HG02763 (cell line): ENCODE measurements at regions not wholly inside any gene's neighbourhood (a gene's known extent, or its start where the extent isn't known, plus 50 kb on each side); places are given as distances from the start of the nearest gene placed in this dataset.

Source experiments
- ATAC-seq: cut with Tn5 transposase; IDR thresholded peaks from one replicate; pipeline ENCODE4 v1.9.1; 2021; ENCODE audit warnings: mild to moderate bottlenecking, moderate library complexity; ENCODE audit not compliant: unreplicated experiment

DNA sequence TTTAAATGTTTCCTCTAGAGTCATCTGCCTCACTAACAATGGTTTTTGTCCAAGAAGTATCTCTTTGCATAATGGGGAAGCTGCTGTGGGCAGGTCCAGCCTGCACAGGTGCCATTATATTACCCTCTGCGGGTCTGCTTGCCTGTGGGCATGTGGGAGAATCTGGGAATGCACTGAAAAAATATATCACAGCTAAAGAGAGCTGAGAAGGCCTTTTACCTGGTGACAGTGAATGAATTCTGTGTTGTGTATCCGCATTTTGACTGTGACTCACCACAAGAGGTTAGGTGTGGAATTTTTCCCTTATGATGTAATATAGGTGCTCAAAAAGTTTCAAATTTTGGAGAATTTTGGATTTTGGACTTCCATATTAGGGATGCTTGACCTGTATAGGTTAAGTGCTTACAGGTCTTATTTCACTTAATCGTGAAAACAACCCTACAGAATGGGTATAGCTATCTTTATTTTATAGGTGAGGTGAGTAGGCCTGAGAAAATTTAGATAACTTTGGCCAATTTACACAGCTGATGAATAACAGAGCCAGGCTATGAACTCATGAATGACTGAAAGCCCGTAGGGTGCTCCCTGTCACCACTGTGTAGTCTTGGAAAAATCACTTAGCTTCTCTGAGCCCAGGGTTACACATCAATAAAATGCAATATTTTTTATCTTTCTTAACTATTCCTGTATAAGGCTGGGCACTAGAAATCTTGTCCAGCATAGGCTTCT is 198.0 kb upstream of the EPHA5 start:
- no peak for ATAC-seq

DNA sequence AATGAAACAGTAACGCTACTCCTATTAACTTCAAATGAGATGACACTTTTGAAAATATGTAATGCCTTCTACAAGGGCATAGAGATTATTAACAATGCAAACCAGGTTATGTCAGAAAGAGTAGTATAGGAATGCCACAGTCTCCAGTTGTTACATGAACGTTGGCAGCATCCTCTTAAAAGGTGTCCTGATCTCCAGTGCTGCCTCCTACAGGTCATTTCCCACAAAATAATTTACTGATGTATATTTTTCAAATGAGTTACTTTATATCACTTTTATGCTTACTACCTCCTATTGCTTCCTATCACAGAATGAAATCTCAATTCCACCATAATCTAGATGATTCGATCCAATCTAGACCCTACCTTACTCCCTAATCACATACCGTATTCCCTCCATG is 195.2 kb upstream of the EPHA5 start:
- ATAC-seq, result no peak

DNA sequence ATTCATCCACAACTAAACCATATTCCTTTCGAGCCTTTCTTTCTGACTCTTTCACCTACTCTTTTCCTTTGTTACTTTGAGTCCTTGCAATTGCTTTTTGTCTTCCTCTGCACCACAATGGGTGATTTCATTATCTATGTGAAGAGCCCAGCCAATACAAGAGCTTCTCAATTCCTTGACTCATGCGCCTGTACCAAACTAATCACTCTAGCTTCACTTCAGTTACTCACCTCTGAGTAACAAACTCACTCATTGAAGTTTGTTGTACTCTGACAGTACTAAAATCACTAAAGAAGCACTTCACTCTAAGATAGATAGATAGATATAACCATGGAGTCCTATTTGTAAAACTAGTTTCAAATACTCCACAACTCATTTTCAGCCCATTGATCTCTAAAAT is 191.7 kb upstream of the EPHA5 start:
- ATAC-seq, result no peak

DNA sequence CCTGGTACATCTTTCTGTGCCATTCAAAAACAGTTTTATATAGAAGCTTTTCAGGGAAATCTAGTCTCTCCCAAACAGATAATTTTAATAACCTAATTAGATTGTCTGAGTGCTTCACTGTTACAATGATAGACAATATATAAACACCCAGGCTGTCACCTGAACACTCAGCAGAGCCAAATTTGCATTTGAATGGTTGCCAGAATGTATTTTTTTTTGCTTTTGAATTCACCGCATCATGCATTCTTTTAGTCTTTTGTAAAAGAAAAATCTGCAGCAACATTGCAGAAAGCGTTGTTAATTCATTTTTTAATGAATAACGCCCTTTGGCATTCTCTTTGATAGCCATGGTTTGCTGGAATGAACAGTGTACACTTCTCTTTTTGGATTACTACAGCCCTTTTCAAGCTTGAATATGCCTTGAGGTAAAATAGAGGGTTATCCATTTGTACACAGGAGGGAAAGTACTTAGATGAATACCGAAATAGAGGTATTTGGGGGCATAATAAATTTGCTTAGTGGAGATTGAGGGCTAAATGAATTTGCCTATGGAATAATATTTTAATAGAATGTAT is 175.0 kb upstream of the EPHA5 start:
- ATAC-seq, result no peak

DNA sequence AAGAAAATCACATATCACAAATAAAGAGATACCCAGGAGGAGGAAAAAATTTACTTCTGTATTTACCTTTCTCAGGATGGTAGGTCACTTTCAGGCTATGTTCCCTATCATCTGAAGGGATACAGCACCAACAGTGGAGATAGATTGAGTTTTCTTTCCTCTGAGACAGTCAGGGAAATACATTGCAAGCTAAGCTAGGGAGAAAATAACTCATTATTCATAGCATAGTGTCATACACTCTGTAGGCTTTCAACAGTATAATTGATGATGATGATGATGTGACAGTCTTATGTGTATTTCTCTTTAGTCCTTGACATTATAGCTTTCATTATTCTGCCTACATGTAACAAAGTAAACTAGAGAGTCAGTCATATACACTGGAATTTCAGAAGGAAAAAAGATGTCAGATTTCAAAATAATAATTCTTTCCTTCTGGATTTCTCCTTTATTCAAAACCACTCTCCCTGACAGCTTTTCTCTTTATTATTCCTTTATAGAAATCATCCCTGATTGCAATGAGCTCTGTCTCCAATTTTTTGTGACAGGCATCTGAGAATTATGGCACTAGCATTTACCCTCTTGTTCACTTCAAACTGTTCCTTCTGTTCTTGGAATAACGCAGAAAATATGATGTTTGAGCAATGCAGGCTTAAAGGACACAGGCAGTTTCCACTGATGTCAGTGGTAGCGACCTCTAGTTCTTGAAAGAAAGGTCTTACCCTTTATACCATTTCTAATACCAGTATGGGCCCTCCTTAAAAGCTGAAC is 169.1 kb upstream of the EPHA5 start:
- no peak for ATAC-seq

DNA sequence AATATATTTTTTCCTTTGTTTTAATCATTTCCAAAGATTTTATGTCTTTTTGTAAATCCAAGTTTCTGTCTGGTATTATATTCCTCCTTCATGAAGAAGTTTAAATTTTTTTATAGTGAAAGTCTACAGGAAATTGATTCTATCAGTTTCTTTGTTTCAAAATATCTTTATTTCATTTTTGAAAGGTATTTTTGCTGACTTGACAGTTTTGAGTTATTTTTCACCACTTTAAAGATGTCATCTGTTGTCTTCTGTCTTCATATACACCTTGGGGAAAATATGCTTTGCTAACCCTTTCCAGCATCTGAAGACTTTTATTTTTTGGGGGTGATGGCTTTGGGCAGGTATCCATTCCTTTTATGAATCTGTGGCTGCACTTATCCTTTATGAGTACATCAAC is 164.4 kb upstream of the EPHA5 start:
- no peak for ATAC-seq

DNA sequence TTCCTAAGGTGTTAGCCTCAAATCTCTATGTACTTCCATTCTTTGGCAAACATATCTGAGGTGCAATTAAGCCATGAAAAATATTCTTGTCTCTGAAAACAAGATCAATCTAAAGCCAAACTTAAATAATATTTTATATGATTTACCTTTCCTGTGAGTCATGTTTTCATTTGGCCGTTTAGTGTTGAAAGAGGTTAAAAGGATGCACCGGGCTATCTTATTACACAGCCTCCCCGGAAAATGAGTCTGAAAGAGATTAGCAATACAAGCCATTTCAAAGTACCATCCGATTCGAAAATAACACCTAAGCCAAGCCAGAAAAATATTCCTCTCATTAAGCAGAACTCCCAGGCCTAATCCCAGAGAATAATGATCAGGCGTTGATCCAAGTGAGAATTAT is 161.5 kb upstream of the EPHA5 start:
- ATAC-seq, result no peak

DNA sequence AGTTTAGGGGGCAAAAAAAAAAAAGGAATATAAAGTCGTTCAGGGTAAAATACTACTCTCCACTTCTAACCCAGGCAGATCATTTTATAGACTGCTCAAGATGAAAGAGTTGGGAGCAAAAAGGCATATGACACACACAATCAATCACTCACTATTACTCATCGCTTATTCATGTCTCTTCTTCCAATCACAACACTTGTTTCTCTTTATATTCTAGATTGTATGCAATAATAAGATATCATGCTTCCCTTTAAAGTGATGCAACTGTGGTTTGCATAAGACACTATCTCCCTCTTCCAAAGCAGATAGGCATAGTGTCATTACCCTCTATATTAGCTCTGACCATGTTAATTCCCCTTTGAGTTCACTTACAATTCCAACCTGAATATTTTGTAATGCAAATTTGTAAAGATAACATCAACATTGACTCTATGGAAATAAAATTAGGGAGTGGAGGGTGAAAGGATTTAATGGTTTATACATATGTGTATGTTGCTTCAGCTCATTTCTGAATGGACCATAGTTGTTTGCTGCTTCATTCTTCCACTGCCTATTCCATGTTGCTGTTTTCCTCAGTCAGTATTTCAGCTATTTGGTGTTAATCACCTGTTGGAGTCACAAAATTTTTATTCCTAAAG is 154.9 kb upstream of the EPHA5 start:
- ATAC-seq, result no peak

DNA sequence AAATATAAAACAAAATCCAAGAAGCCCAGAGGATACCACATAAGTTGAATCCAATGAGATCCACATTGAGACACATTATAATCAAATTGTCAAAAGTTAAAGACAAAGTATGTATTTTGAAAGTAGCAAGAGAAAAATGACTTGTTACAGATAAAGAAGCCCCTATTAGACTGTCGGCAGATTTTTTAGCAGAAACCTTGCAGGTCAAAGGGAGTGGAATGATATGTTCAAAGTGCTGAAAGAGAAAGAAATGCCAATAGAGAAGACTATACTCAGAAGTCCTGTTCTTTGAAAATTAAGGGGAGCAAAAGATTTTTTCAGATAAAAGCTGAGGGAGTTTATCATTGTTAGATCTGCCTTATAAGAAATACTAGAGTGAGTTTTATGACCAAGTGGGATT is 148.9 kb upstream of the EPHA5 start:
- no peak for ATAC-seq

DNA sequence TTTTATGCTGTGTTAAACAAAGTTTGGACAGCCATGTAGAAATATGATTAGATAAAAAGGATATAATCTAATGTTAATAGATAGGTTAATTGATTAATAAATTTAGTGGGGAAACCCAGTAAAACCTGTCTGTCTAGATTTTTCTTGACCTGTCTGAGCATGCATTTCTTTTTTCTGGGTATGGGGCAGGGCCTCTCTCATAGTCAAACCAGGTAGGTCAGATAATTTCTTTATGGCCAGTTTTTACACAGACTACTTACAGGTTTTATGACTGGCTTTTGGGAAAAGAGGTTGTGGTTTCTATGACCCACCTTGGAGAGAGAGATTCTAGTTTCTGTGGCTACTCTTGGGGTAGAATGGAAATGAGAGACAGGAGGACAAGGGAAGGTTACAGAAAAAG is 135.6 kb upstream of the EPHA5 start:
- no peak for ATAC-seq

DNA sequence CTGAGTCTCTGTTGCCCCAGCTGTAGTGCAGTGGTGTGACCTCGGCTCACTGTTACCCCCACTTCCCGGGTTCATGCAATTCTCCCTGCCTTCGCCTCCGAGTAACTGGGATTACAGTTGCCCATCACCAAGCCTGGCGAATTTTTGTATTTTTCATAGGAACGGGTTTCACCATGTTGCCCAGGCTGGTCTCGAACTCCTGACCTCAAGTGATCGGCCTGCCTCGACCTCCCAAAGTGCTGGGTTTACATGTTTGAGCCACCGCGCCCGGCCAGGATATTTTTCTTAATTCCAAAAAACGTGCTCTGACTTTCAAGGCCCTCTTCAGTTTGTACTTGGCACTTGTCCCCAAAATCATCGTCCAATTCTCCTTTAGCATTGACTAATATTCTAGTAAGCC is 129.2 kb upstream of the EPHA5 start:
- no peak for ATAC-seq

DNA sequence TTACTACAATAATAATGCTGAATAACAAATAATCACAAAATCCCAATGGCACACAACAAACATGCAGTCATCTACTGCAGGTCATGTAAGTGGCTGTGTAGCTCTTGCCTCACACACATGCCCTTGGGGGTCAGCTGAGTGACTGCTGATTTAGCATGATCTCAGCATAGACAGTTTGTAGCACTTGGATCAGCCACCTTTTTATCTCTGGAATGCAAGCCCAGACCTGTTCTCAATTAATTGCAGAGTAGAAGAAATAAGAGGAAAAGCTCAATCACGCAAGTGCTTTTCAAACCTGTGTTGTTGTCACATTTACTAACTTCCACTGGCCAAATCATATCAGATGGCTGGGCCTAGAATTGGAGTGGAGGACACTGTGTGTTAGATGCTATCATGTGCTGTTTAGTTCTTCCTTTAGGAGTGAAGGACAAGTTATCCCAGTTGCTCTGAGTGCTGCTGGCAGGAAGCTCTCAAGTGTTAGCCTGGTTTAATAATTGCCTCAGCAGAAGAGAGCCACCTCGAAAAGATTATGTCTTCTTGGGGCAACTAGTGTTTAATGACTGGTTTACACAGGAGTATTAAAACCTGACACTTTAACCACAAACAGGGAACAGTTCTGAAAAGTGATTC is 128.3 kb upstream of the EPHA5 start:
- no peak for ATAC-seq

DNA sequence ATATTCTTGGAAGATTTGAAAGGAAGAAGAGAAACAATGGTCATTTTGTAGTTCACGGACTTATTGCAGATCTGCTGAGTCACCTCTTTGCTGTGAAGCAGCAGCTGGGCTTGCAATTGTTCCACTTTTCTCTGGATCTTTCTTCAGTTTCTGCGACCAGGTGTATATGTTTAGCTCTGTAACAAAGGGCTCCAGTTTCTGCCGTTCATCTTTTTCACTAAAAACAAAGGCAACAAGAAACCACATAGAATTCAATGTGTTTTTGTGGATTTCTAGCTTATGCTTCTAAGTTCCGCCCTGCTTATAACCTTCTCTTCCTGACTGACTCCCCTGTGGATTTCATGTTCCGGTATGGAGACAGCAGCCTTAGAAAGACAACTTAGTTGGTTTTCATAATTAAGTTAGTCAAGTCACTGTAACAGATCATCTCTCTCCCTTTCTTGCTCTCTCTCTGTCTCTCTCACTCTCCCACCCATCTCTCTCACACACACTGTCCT is 121.6 kb upstream of the EPHA5 start:
- ATAC-seq, result no peak

DNA sequence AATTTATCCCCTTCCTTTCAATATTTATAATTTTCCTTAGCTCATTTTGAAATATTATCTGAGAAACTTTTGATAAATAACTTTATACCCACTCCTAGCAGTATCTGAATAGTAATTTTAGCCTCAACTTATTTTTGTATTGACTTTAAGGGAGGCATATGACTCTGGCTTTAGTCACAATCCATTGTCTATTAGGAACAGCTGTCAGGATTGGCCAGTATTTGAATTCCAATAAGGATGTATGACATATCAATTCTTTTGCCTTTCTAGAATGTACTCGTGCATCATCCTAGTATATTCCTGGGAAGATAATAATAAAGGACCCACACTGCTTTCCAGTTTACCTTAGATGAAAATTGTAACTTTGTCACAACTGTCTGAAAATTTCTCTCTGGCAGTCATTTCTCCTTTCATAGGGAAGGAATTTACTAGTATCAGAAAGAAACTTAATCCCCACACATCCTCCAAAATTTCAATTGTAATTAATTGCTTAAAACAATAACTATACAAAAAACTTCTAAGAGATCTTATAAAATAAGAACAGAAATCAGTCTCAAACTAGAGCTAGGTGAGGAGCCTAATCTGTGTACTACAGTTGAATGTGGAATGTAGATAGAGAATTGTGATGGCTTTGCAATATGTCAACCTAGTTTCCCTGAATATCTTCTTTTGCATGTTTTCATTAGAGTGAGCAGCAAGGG is 121.0 kb upstream of the EPHA5 start:
- no peak for ATAC-seq

DNA sequence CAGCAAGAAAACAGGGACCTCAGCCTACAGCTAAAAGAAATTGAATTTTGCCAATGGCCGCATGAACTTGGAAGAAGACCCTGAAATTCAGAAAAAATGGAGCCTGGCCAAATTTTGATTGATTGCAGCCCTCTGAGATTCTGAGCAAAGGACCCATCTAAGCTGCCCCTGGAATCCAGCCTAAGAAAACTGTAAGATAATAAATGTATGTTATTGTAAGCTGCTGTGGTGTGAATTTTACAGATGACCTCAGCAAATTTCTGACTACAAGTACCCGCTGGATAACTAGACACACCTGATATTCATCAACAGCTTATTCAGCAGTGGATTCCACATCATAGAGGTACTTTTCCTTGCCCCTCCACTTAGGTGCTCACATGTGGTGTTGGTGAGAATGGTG is 119.5 kb upstream of the EPHA5 start:
- ATAC-seq, result no peak

DNA sequence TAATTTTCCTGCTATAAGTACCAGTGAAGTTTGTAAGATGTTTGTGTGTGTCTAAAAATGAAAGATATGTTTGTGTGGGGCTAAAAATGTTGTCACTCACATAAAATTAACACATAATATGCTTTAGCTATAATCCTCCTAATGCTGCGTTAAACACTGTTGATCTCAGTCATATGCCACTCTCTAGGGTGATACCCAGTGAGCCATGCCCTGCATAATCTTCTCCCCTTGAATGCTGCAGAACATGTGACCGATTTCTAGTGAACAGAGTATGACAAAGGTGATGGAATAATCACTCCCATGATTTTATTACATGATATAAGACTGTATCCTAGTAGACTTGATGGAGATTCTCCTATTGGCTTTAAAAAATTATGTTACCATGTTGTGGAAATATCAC is 119.1 kb upstream of the EPHA5 start:
- no peak for ATAC-seq

DNA sequence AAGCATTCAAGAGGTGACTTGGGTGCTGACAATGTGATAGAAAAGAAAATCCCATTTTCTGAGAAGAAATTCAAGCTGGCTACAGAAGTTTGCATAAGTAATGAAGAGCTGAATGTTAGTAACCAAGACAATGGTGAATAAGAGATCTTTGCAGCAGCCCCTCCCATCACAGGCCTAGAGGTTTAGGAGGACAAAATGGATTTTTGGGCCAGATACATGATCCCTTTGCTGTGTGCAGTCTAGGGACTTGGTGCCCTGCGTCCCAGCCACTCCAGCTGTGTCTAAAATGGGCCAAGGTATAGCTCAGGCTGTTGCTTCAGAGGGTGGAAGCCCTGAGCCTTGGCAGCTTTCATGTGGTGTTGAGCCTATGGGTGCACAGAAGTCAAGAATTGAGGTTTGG is 107.0 kb upstream of the EPHA5 start:
- ATAC-seq, result no peak

DNA sequence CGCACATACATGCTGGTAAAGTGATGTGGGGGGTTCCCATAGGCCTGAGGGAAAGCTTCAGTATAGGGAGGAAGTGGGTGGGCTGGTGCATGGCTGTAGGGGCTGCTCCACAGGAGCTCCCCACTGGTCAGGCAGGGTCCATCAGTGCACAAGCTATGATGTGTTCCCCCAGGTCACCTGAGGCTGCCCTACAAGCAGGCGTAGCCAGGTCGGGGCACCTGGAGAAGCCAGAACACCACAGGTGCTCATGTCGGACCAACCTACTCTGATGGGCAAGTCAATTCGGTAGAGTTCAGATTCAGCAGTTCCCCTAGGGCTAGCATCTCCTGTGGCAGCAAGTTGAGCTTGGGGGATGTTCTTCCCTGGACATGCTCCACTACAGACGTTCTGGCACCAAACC is 103.3 kb upstream of the EPHA5 start:
- ATAC-seq, result no peak

DNA sequence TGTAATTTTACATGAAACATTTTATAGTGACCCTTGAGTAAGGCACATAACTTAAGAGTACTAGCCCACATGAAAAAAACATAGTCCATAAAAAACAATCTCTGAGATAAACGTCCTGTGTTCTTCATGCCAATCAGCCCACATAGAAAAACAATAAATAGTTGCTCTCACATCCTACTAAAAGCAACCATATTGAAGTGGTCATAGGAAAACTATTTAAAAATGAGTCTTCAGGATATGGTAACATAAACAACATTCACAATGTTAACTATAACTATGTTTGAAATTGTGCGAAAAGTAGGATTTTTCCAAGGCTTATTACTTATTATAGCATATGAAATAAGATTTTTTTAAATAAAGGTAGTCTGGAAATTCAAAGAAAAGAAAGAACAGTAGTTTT is 77.1 kb upstream of the EPHA5 start:
- ATAC-seq, result no peak

DNA sequence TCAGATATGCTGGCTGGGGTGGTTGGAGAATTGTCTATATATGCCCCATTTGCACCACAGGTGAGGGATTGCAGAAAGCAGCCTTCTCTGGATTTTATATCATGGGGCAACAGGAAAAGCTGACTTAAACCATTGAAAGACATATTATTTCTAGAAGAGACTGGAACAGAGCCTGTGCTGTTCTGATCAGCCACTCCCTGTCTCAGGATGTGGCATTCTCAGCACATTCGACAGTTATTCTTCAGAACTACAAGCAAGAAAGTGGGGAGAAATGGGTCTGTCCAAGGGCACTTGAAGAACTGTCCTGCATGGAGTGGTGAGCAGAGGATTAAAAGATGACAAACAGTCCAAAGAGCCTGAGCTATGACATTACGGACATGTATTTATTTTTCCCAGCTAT is 67.8 kb upstream of the EPHA5 start:
- no peak for ATAC-seq

DNA sequence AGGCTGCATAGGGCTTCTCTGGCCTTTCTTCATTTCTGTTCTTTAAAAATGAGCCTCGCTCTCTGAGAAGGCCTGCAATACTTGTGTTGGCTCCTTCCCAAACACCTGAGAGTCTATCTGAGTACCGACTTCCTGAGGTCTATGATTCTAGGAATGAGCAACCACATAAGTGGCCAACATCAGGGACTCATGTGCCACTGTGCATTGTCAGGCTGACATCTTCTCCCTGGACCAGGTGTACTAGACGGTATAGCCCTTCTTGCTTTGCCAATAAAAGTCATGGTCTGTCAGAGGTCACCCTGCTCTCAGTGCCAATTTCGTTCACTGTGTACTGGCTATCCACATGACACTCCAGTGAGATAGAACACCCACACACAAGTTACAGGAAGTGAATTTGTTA is 67.4 kb upstream of the EPHA5 start:
- no peak for ATAC-seq
